ENCODE measurements at regions not wholly inside any gene's neighbourhood (a gene's known extent, or its start where the extent isn't known, plus 50 kb on each side); places are given as distances from the start of the nearest gene placed in this dataset.

DNA sequence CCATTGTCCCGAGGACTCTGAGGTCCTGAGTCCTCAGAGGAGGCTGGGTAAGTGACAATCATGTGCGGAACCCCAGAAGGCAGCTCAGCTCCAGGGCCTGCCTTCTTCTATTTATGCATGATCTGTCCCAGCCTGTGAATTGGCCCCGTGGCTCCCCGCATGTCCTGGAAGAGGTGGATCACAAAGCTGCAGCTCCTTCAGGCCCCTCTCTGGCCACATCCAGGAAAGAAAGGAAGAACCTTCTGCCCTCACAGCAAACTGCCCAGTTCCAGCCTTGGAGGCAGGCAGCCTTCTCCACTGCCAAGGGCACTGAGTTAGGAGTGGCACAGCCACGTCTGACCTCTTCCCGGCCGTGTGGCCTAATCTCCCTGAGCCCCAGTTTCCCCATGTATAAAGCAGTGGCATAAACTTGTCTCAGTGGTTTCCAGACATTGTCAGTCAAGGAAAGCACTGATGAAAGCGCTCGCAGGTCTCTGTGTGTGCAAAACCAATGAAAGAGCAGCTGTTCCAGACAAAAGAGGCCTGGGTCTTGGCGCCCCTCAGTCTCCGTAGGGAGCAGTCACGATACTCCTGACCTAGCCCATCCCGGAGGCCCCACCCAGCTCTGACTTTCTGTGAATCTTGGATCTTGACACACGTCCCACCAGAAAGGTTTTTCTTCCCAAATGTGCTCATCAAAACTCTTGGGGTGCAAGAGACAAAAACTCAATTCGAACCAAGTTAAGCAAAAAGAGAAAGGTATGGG, 497.3 kb downstream of the SHQ1 start:
- no peak overlapping the region for H3K4me2 ChIP-seq (ENCODE audit: insufficient read depth in 1 of 2, low read depth in 2 of 2, low read length in 2 of 2)
- no peak for FAIRE-seq
- H4K20me1 ChIP-seq (replicated peaks in 1 of 2; ENCODE audit: control insufficient read depth in 1 of 2, insufficient read depth in 2 of 2, low read length in 2 of 2) = no peaks in the 10 kb centered on the region
- H2AFZ ChIP-seq (ENCODE audit: low read length) = peak overlapping the region; percentile 45; the same call in 1 of the 2 replicates
- H3K9ac ChIP-seq (replicated peaks in 1 of 4; ENCODE audit: extremely low read depth in 1 of 4, low read depth in 3 of 4, low read length in 3 of 4) = no peak overlapping the region; a peak in 1 of 7 replicates
- H3K23me2 ChIP-seq (ENCODE audit: low read depth, low read length) = no peaks in the 10 kb centered on the region
- no peaks in the 10 kb centered on the region for H3K79me2 ChIP-seq (ENCODE audit: control insufficient read depth in 1 of 2, insufficient read depth in 2 of 2, low read length in 2 of 2)
- H2BK20ac ChIP-seq (ENCODE audit: low read length) = no peak overlapping the region
- H3K23ac ChIP-seq (ENCODE audit: insufficient read length) = no peak overlapping the region
- no peak overlapping the region for H2BK5ac ChIP-seq (ENCODE audit: low read depth, low read length)
- TF ChIP-seq CBX8 (IDR thresholded peaks at IDR 0.05; ENCODE audit: borderline replicate concordance, low read depth, low read length) (no peak), NANOG (IDR thresholded peaks at IDR 0.05; ENCODE audit: insufficient read depth, low read depth, low read length, poor library complexity, severe bottlenecking) (no peak), SIX5 (IDR thresholded peaks at IDR 0.05; ENCODE audit: low read depth, low read length) (no peak), BCL11A (IDR thresholded peaks at IDR 0.05; ENCODE audit: low read depth in 2 of 2, low read length in 2 of 2) (no peak), CHD1 (IDR thresholded peaks at IDR 0.05; ENCODE audit: low read depth, low read length) (no peak), CHD2 (IDR thresholded peaks at IDR 0.05; ENCODE audit: low read length) (no peak), ZNF274 (IDR thresholded peaks at IDR 0.05; ENCODE audit: borderline replicate concordance, extremely low read depth, low read length) (no peak), EZH2 (IDR thresholded peaks at IDR 0.05; ENCODE audit: low read depth, low read length, severe bottlenecking) (no peak), FOSL1 (IDR thresholded peaks at IDR 0.05; ENCODE audit: insufficient read depth, low read depth, low read length) (no peak)
- H3K27ac ChIP-seq (ENCODE audit: low read depth, low read length) = no peak overlapping the region
- H4K91ac ChIP-seq (replicated peaks; ENCODE audit: insufficient read length, low read length) = no peak overlapping the region
- ChIA-PET POLR2A (ENCODE audit: partially characterized antibody) (no interaction called here), CTCF (ENCODE audit: partially characterized antibody) (interaction anchor here (0.9 kb wide), 1 partner anchor 53 kb away, joined by 4 read pairs; no protein-coding TSS in a partner anchor)
- H4K8ac ChIP-seq (ENCODE audit: extremely low read depth, insufficient read depth, low read length) = no peak overlapping the region
- peak overlapping the region; percentile 95; the same call in 1 of the 2 replicates for H2BK15ac ChIP-seq (ENCODE audit: low read length)
- H2BK120ac ChIP-seq (replicated peaks; ENCODE audit: low read depth, low read length) = no peak overlapping the region
- DNase-seq (ENCODE audit: low read depth in 1 of 2, low spot score in 2 of 2) = no peak
- H3K56ac ChIP-seq (replicated peaks; ENCODE audit: insufficient read length, low read depth, low read length) = no peak overlapping the region
- H3K4me1 ChIP-seq (replicated peaks in 1 of 4; ENCODE audit: control insufficient read depth in 3 of 4, insufficient read depth in 4 of 4, low read length in 3 of 4) = peaks cover 0 to 2% (median 0%) of the 10 kb centered on the region in 4 experiments; a peak in 1 of 7 replicates
- H4K5ac ChIP-seq (ENCODE audit: insufficient read length, low read depth, low read length) = no peak overlapping the region
- no peak overlapping the region for H2AK5ac ChIP-seq (ENCODE audit: low read depth, low read length)
- H3K4me3 ChIP-seq (ENCODE audit: extremely low read depth in 1 of 4, insufficient read depth in 2 of 4, low read depth in 3 of 4, low read length in 4 of 4) = no peak overlapping the region
- no peak overlapping the region for H3K4ac ChIP-seq (replicated peaks; ENCODE audit: insufficient read length, low read depth, low read length)
- H2BK12ac ChIP-seq (ENCODE audit: low read depth, low read length) = no peak overlapping the region
- no peaks in the 10 kb centered on the region for H3K27me3 ChIP-seq (replicated peaks in 1 of 4; ENCODE audit: control insufficient read depth in 3 of 4, extremely low read depth in 1 of 4, insufficient read depth in 3 of 4, low read length in 3 of 4)
- no peaks in the 10 kb centered on the region for H3K36me3 ChIP-seq (ENCODE audit: control insufficient read depth in 2 of 4, insufficient read depth in 4 of 4, low read length in 3 of 4)
- H3K79me1 ChIP-seq (ENCODE audit: low read depth, low read length) = no peaks in the 10 kb centered on the region
- WGBS, 2 experiments (ENCODE audit: extremely low coverage in 1 of 2, insufficient coverage in 1 of 2, insufficient read length in 1 of 2, insufficient replicate concordance in 2 of 2, low coverage in 1 of 2, low lambda C conversion rate in 2 of 2, missing lambda C conversion rate in 1 of 2) = 79% methylated on average over 15 of the region's 15 CpGs; no CpG with 5 or more reads in 1 of the 2 experiments
- H3K9me3 ChIP-seq (ENCODE audit: insufficient read depth in 2 of 2, low read depth in 1 of 2, low read length in 1 of 2) = 0 out of 4 replicates have a peak, but pooled peaks cover 0 to 3% of the 10 kb centered on the region in 2 experiments
- H3K18ac ChIP-seq (ENCODE audit: extremely low read depth, low read length) = no peak overlapping the region
- H3K14ac ChIP-seq (ENCODE audit: insufficient read length) = no peak overlapping the region

Measured in H1 (cell line).